GM12875 (cell line): ENCODE measurements at regions not wholly inside any gene's neighbourhood (a gene's known extent, or its start where the extent isn't known, plus 50 kb on each side); places are given as distances from the start of the nearest gene placed in this dataset.

Source experiments
- H3K4me3 ChIP-seq: one replicate; pipeline ENCODE4 v1.5.1; 2011; ENCODE audit warnings: low read depth, low read length, control low read depth
- TF ChIP-seq, protein P1 (sequence below): IDR thresholded peaks from 2 replicates; pipeline ENCODE4 v1.5.1; 2011; ENCODE audit warnings: low read depth, mild to moderate bottlenecking, control low read depth, inconsistent platforms, low read length, moderate library complexity, borderline replicate concordance; ENCODE audit not compliant: insufficient read depth

GRCh38 chr7:57388761-57389160 lies 61.2 kb upstream of the ZNF716 start:
- no peak overlapping the region for H3K4me3 ChIP-seq
- TF ChIP-seq, protein P1, sequence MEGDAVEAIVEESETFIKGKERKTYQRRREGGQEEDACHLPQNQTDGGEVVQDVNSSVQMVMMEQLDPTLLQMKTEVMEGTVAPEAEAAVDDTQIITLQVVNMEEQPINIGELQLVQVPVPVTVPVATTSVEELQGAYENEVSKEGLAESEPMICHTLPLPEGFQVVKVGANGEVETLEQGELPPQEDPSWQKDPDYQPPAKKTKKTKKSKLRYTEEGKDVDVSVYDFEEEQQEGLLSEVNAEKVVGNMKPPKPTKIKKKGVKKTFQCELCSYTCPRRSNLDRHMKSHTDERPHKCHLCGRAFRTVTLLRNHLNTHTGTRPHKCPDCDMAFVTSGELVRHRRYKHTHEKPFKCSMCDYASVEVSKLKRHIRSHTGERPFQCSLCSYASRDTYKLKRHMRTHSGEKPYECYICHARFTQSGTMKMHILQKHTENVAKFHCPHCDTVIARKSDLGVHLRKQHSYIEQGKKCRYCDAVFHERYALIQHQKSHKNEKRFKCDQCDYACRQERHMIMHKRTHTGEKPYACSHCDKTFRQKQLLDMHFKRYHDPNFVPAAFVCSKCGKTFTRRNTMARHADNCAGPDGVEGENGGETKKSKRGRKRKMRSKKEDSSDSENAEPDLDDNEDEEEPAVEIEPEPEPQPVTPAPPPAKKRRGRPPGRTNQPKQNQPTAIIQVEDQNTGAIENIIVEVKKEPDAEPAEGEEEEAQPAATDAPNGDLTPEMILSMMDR, result no peak

DNA sequence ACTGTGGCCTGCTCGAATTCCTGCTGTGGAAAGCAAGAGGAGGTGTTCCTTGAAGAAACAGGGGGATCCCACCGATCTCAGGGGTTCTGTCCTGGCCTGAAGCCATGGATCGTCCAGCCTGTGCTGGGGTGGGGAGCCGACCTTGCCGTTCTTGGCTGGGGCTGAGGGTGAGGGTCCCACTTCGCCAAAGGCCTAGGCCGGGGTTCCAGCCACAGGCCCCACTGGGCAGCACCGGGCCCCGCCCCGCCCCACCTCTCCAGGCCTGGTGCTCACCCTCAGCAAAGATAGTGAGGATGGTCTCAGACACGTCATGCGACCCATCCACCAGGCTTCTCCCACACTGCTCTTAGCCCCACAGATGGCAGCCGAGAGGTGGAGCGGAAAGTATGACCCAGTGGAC lies 51.4 kb upstream of the ZNF716 start:
- TF ChIP-seq, protein P1, result no peak
- no peak overlapping the region for H3K4me3 ChIP-seq

DNA sequence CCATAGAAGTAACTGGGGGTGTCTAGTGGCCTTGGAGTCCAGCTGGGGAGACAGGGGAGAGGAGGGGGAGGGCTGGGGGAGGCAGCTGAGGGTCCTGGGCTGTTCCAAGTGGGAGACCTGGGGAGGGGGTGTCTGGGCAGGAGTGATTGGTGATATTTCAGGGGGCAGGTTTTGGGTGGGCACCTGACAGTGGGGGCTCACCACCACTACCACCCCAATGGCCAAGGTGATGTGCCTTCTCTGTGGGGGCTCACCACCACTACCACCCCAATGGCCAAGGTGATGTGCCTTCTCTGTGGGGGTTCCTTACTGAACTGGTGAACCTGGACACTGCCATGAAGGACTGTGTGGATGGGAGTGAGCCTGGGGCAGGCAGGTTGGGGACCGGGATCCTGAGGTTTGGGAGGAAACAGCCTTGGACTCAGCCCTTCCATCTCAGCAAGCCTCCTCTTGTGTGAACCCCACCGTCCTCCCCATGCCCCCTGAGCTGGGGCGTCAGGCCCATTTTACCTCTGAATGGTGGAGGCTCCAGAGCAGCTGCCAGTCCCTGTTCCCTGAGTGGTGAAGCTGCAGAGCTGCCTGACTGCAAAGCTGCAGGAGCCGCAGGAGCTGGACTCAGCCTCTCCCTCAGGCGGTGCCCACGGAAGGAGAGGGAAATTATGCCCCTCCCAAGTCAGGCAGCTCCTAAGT lies 50.6 kb upstream of the ZNF716 start:
- TF ChIP-seq, protein P1, result no peak
- no peak overlapping the region for H3K4me3 ChIP-seq

GRCh38 chr7:57399972-57400371 lies 50.0 kb upstream of the ZNF716 start:
- H3K4me3 ChIP-seq, result no peak overlapping the region
- TF ChIP-seq, protein P1, result no peak
